HG02943 (cell line): ENCODE measurements at regions not wholly inside any gene's neighbourhood (a gene's known extent, or its start where the extent isn't known, plus 50 kb on each side); places are given as distances from the start of the nearest gene placed in this dataset.
"Not testable (repeated sequence)": the region's sequence is repeated elsewhere in the genome, so short reads cannot be mapped to it uniquely, and the experiment has no call there.

Experiments
- ATAC-seq: cut with Tn5 transposase; IDR thresholded peaks from one replicate; pipeline ENCODE4 v1.9.1; 2021; ENCODE audit warnings: mild to moderate bottlenecking, low read depth, moderate library complexity; ENCODE audit not compliant: unreplicated experiment

GRCh38 chr17:31686495-31686894 is 172.5 kb downstream of the COPRS start:
- ATAC-seq = no peak

GRCh38 chr17:31684901-31685300 is 174.1 kb downstream of the COPRS start:
- ATAC-seq = no peak

- no peak for ATAC-seq
Measured at GRCh38 chr17:31680126-31680525, 178.9 kb downstream of the COPRS start.

GRCh38 chr17:31679667-31680066 is 179.4 kb downstream of the COPRS start:
- no peak for ATAC-seq

- no peak for ATAC-seq
Measured at GRCh38 chr17:31678431-31678830, 180.6 kb downstream of the COPRS start.

- ATAC-seq = no peak
Measured at GRCh38 chr17:31677681-31678080, 181.4 kb downstream of the COPRS start.

- no peak for ATAC-seq
Measured at GRCh38 chr17:31677036-31677435, 182.0 kb downstream of the COPRS start.

- ATAC-seq = not testable (repeated sequence)
Measured at GRCh38 chr17:31675392-31675791, 183.7 kb downstream of the COPRS start.

- no peak for ATAC-seq
Measured at GRCh38 chr17:31674717-31675349, 184.2 kb downstream of the COPRS start.

- ATAC-seq = no peak
Measured at GRCh38 chr17:31674305-31674704, 184.7 kb downstream of the COPRS start.

GRCh38 chr17:31673076-31673475 is 186.0 kb downstream of the COPRS start:
- no peak for ATAC-seq

GRCh38 chr17:31672161-31672819 is 186.8 kb downstream of the COPRS start:
- ATAC-seq = no peak

- no peak for ATAC-seq
Measured at GRCh38 chr17:31663576-31663975, 195.5 kb downstream of the COPRS start.

GRCh38 chr17:31660684-31661083 is 198.4 kb downstream of the COPRS start:
- no peak for ATAC-seq

- ATAC-seq = no peak
Measured at GRCh38 chr17:31657876-31658275, 201.2 kb downstream of the COPRS start.

GRCh38 chr17:31654936-31655335 is 204.1 kb downstream of the COPRS start:
- ATAC-seq = no peak

- no peak for ATAC-seq
Measured at GRCh38 chr17:31653691-31654090, 205.4 kb downstream of the COPRS start.

GRCh38 chr17:31650756-31651520 is 208.1 kb downstream of the COPRS start:
- ATAC-seq = no peak

- no peak for ATAC-seq
Measured at GRCh38 chr17:31649302-31649701, 209.7 kb downstream of the COPRS start.

GRCh38 chr17:31647661-31648060 is 211.4 kb downstream of the COPRS start:
- no peak for ATAC-seq

GRCh38 chr17:31646642-31647041 is 212.4 kb downstream of the COPRS start:
- ATAC-seq = no peak

- ATAC-seq = no peak
Measured at GRCh38 chr17:31645351-31645750, 213.7 kb downstream of the COPRS start.
